ENCODE measurements at regions not wholly inside any gene's neighbourhood (a gene's known extent, or its start where the extent isn't known, plus 50 kb on each side); places are given as distances from the start of the nearest gene placed in this dataset.

GRCh38 chr5:102031711-102032110 is 264.4 kb downstream of the SLCO4C1 start:
- ChIA-PET CTCF (no interaction called here), POLR2A (no interaction called here)
- Mint-ChIP-seq H3K27ac (no peak overlapping the region), H3K27me3 (no peaks in the 10 kb centered on the region), H3K9me3 (no peaks in the 10 kb centered on the region), H3K36me3 (ENCODE audit: low read depth) (no peaks in the 10 kb centered on the region), H3K4me3 (no peak overlapping the region), H3K4me1 (ENCODE audit: low read depth) (no peaks in the 10 kb centered on the region)
- intact Hi-C loops (cut with micrococcal nuclease), result no loop called here
- no peak for DNase-seq
- TF ChIP-seq CTCF (IDR thresholded peaks at IDR 0.05), result no peak
- ATAC-seq, result no peak

GRCh38 chr5:102018690-102019089 is 277.4 kb downstream of the SLCO4C1 start:
- ATAC-seq, result no peak

GRCh38 chr5:102018279-102018678 is 277.8 kb downstream of the SLCO4C1 start:
- H3K4me3 Mint-ChIP-seq, result no peak overlapping the region
- no peaks in the 10 kb centered on the region for H3K36me3 Mint-ChIP-seq (ENCODE audit: low read depth)
- intact Hi-C loops (cut with micrococcal nuclease), result no loop called here
- H3K9me3 Mint-ChIP-seq, result peaks cover 6% of the 10 kb centered on the region
- ChIA-PET POLR2A (no interaction called here), CTCF (no interaction called here)
- ATAC-seq (no peak), DNase-seq (no peak)
- H3K4me1 Mint-ChIP-seq (ENCODE audit: low read depth), result no peaks in the 10 kb centered on the region
- no peaks in the 10 kb centered on the region for H3K27me3 Mint-ChIP-seq
- H3K27ac Mint-ChIP-seq, result no peak overlapping the region
- no peak for TF ChIP-seq CTCF (IDR thresholded peaks at IDR 0.05)

More at GRCh38 chr5:102018690-102019089, 277.4 kb downstream of the SLCO4C1 start:
- Mint-ChIP-seq H3K27me3 (no peaks in the 10 kb centered on the region), H3K4me1 (ENCODE audit: low read depth) (no peaks in the 10 kb centered on the region), H3K36me3 (ENCODE audit: low read depth) (no peaks in the 10 kb centered on the region), H3K9me3 (peaks cover 6% of the 10 kb centered on the region), H3K27ac (no peak overlapping the region), H3K4me3 (no peak overlapping the region)
- intact Hi-C loops (cut with micrococcal nuclease), result no loop called here
- TF ChIP-seq CTCF (IDR thresholded peaks at IDR 0.05), result no peak
- DNase-seq, result no peak
- POLR2A ChIA-PET, result no interaction called here
- CTCF ChIA-PET, result no interaction called here

GRCh38 chr5:102014371-102014770 is 281.7 kb downstream of the SLCO4C1 start:
- intact Hi-C loops (cut with micrococcal nuclease), result no loop called here
- CTCF ChIA-PET, result no interaction called here

GRCh38 chr5:102010644-102011043 is 285.4 kb downstream of the SLCO4C1 start:
- no peaks in the 10 kb centered on the region for H3K9me3 Mint-ChIP-seq
- DNase-seq (no peak), ATAC-seq (no peak)
- no peaks in the 10 kb centered on the region for H3K27me3 Mint-ChIP-seq
- ChIA-PET POLR2A (no interaction called here), CTCF (no interaction called here)
- no peak overlapping the region for H3K4me3 Mint-ChIP-seq
- no peaks in the 10 kb centered on the region for H3K36me3 Mint-ChIP-seq (ENCODE audit: low read depth)
- no peaks in the 10 kb centered on the region for H3K4me1 Mint-ChIP-seq (ENCODE audit: low read depth)
- H3K27ac Mint-ChIP-seq, result no peak overlapping the region
- intact Hi-C loops (cut with micrococcal nuclease), result no loop called here
- TF ChIP-seq CTCF (IDR thresholded peaks at IDR 0.05), result no peak

More at GRCh38 chr5:102014371-102014770, 281.7 kb downstream of the SLCO4C1 start:
- DNase-seq (no peak), ATAC-seq (no peak)
- POLR2A ChIA-PET, result no interaction called here
- Mint-ChIP-seq H3K9me3 (no peaks in the 10 kb centered on the region), H3K36me3 (ENCODE audit: low read depth) (no peaks in the 10 kb centered on the region), H3K4me1 (ENCODE audit: low read depth) (no peaks in the 10 kb centered on the region), H3K4me3 (no peak overlapping the region), H3K27me3 (no peaks in the 10 kb centered on the region), H3K27ac (no peak overlapping the region)
- no peak for TF ChIP-seq CTCF (IDR thresholded peaks at IDR 0.05)
